K562 (cell line): ENCODE measurements at regions not wholly inside any gene's neighbourhood (a gene's known extent, or its start where the extent isn't known, plus 50 kb on each side); places are given as distances from the start of the nearest gene placed in this dataset.

Source experiments
- ATAC-seq: fragments of 200-7000 bp; cut with Tn5 transposase; 3 replicates; pipeline ENCODE4 v1.9.1; 2020; ENCODE audit warnings: moderate library complexity
- BruUV-seq: library from RNA; stranded (reverse); fragments of 400-500 nt; replicated peaks from 2 replicates; lab custom pipeline; 2021; lab: Mats Ljungman, UMichigan
- CTCF ChIA-PET: fragments of 300-600 bp; formaldehyde crosslinking; extraction: SDS; loops from one replicate; lab custom pipeline; 2021; ENCODE audit warnings: low intra/inter-chr PET ratio; lab: Yijun Ruan, JAX
- POLR2A ChIA-PET: fragments of 300-600, 350-650 bp; sonication (Branson Sonifier 250); formaldehyde crosslinking; extraction: SDS; loops from one replicate; lab custom pipeline; 2021; ENCODE audit warnings: antibody characterized with exemption, inconsistent platforms; lab: Yijun Ruan, JAX
- DNase-seq, 4 experiments: peaks; one replicate each; pipeline versions ENCODE4 v3.0.0 to v3.0.0-alpha.2; 2011 to 2018; ENCODE audit warnings: low spot score in 3 of 4, mixed read lengths in 3 of 4; ENCODE audit errors: extremely low read depth in 1 of 4
- FAIRE-seq: peaks from 2 replicates; lab custom pipeline; 2011; peaks lifted over from hg19 to GRCh38; lab: Jason Lieb, UNC
- H2AFZ ChIP-seq: 2 replicates; pipeline ENCODE4 v1.6.0; 2011; ENCODE audit warnings: low read depth, low read length, control low read depth, inconsistent platforms
- H3K27ac ChIP-seq: fragments of 200-600 bp; 3 replicates; pipeline ENCODE4 v1.8.0; 2011; ENCODE audit warnings: low read depth, mild to moderate bottlenecking, control low read depth, inconsistent platforms, low read length, moderate library complexity, mixed read lengths; ENCODE audit errors: extremely low read depth
- H3K27me3 ChIP-seq, 2 experiments: fragments of 300-600 bp in 1 of 2; 2 replicates in 1 of 2; 3 replicates in 1 of 2; pipeline versions ENCODE4 v1.6.0 to v1.8.0; 2011; ENCODE audit warnings: inconsistent platforms in 2 of 2, low read length in 2 of 2, mild to moderate bottlenecking in 1 of 2, mixed read lengths in 1 of 2, moderate library complexity in 1 of 2; ENCODE audit not compliant: control insufficient read depth in 2 of 2, insufficient read depth in 2 of 2
- H3K36me3 ChIP-seq: fragments of 300-600 bp; 3 replicates; pipeline ENCODE4 v1.8.0; 2011; ENCODE audit warnings: mild to moderate bottlenecking, low read length, inconsistent platforms; ENCODE audit not compliant: control insufficient read depth, insufficient read depth
- H3K4me1 ChIP-seq, 2 experiments: fragments of 200-600 bp in 1 of 2; replicated peaks in 1 of 2; 2 replicates in 1 of 2; 3 replicates in 1 of 2; pipeline versions ENCODE4 v1.5.1 to v1.8.0; 2011; ENCODE audit warnings: inconsistent platforms in 2 of 2, low read length in 2 of 2, mild to moderate bottlenecking in 1 of 2, mixed read lengths in 1 of 2, moderate library complexity in 1 of 2; ENCODE audit not compliant: control insufficient read depth in 2 of 2, insufficient read depth in 2 of 2
- H3K4me2 ChIP-seq: 2 replicates; pipeline ENCODE4 v1.6.1; 2011; ENCODE audit warnings: low read length, control low read depth, inconsistent platforms, mixed read lengths; ENCODE audit not compliant: insufficient read depth
- H3K4me3 ChIP-seq: fragments of 200-600 bp; sonication (generic), shearing (Covaris generic); 2 replicates; pipeline ENCODE4 v1.5.1; 2016; ENCODE audit warnings: control low read depth, inconsistent platforms
- H3K79me2 ChIP-seq: fragments of 200-600 bp; 3 replicates; pipeline ENCODE4 v1.8.0; 2011; ENCODE audit warnings: low read length, inconsistent platforms; ENCODE audit not compliant: control insufficient read depth, insufficient read depth
- H3K9ac ChIP-seq, 2 experiments: 2 replicates each; pipeline versions ENCODE4 v1.6.0 to v1.6.1; 2011; ENCODE audit warnings: low read depth in 2 of 2, low read length in 2 of 2, control low read depth in 1 of 2, inconsistent platforms in 1 of 2, mild to moderate bottlenecking in 1 of 2, mixed read lengths in 1 of 2; ENCODE audit not compliant: insufficient read depth in 1 of 2
- H3K9me1 ChIP-seq: one replicate; pipeline ENCODE4 v1.6.0; 2011; ENCODE audit warnings: inconsistent platforms, mild to moderate bottlenecking, low read length, moderate library complexity; ENCODE audit not compliant: control insufficient read depth, insufficient read depth
- H3K9me3 ChIP-seq: replicated peaks from 2 replicates; pipeline ENCODE4 v1.5.1; 2011; ENCODE audit warnings: low read depth, low read length, inconsistent platforms; ENCODE audit not compliant: control insufficient read depth, insufficient read depth
- H4K20me1 ChIP-seq: replicated peaks from 2 replicates; pipeline ENCODE4 v1.6.1; 2011; ENCODE audit warnings: low read length, inconsistent platforms, mixed read lengths; ENCODE audit not compliant: control insufficient read depth, insufficient read depth
- EZH2 ChIP-seq: IDR thresholded peaks from 2 replicates; pipeline ENCODE4 v1.6.1; 2012; ENCODE audit warnings: low read depth, mild to moderate bottlenecking, inconsistent platforms, low read length, borderline replicate concordance
- FOS ChIP-seq: IDR thresholded peaks from 3 replicates; pipeline ENCODE4 v1.6.1; 2011; ENCODE audit not compliant: insufficient read length; ENCODE audit errors: extremely low read depth
- FOXK1 ChIP-seq: sonication (generic); formaldehyde crosslinking; IDR thresholded peaks from 2 replicates; pipeline ENCODE4 v1.8.0; 2022; ENCODE audit warnings: missing genetic modification reagents, mild to moderate bottlenecking, borderline replicate concordance
- HNRNPLL ChIP-seq: fragments of 200-400 bp; formaldehyde crosslinking; IDR thresholded peaks from 2 replicates; pipeline ENCODE4 v1.6.1; 2017; ENCODE audit warnings: low read length, low read depth, mild to moderate bottlenecking; ENCODE audit not compliant: poor library complexity, severe bottlenecking
- LEF1 ChIP-seq: fragments of 450-650 bp; IDR thresholded peaks from 2 replicates; pipeline ENCODE4 v1.6.1; 2016; ENCODE audit warnings: mild to moderate bottlenecking
- MEF2A ChIP-seq: IDR thresholded peaks from 2 replicates; pipeline ENCODE4 v1.6.1; 2011; ENCODE audit warnings: low read depth, mild to moderate bottlenecking, low read length, moderate library complexity; ENCODE audit not compliant: control insufficient read depth
- NBN ChIP-seq: fragments of 450-650 bp; IDR thresholded peaks from 2 replicates; pipeline ENCODE4 v1.6.1; 2016; ENCODE audit warnings: low read depth, mild to moderate bottlenecking
- PHF20 ChIP-seq: fragments of 450-650 bp; IDR thresholded peaks from 2 replicates; pipeline ENCODE4 v1.6.1; 2018; ENCODE audit not compliant: partially characterized antibody
- POLR2A ChIP-seq: fragments of 450-650 bp; conservative IDR thresholded peaks from 2 replicates; pipeline ENCODE4 v1.6.1; 2016
- TCFL5 ChIP-seq: fragments of 250-450 bp; sonication (Bioruptor Pico); conservative IDR thresholded peaks from 2 replicates; pipeline ENCODE4 v1.6.1; 2021; ENCODE audit warnings: mild to moderate bottlenecking, moderate library complexity, matching md5 sums
- TFAP4 ChIP-seq: sonication (generic); formaldehyde crosslinking; IDR thresholded peaks from 2 replicates; pipeline ENCODE4 v1.8.0; 2022; ENCODE audit warnings: missing genetic modification reagents, mild to moderate bottlenecking, moderate library complexity, borderline replicate concordance
- ZNF224 ChIP-seq: sonication (generic); formaldehyde crosslinking; IDR thresholded peaks from 2 replicates; pipeline ENCODE4 v1.8.0; 2022; ENCODE audit warnings: mild to moderate bottlenecking, missing genetic modification reagents
- ZNF347 ChIP-seq: fragments of 450-650 bp; formaldehyde crosslinking; IDR thresholded peaks from 2 replicates; pipeline ENCODE4 v1.4.0; 2020; ENCODE audit warnings: low read depth, mild to moderate bottlenecking, moderate library complexity
- WGBS: fragments of 100-300 bp; shearing (Covaris generic); methylation state at CpG from one replicate; pipeline ENCODE4 v1.1.6; 2016; ENCODE audit warnings: low coverage, mixed read lengths; ENCODE audit not compliant: insufficient coverage; ENCODE audit errors: missing lambda C conversion rate; 5-methylcytosine and 5-hydroxymethylcytosine counted together
- in situ Hi-C: fragments of 300-500 bp; cut with MboI; formaldehyde crosslinking; loops from 4 replicates; pipeline ENCODE4 v1.15.0; 2018; ENCODE audit warnings: inconsistent platforms, mixed read lengths
- intact Hi-C: fragments of 100-400 bp; cut with micrococcal nuclease; formaldehyde crosslinking; loops from 2 replicates; pipeline ENCODE4 v1.14.2; 2022
- TF ChIP-seq, protein P1 (sequence below): fragments of 200-800 bp; sonication (Bioruptor generic); IDR thresholded peaks from 2 replicates; pipeline ENCODE4 v1.6.1; 2017; ENCODE audit warnings: missing genetic modification characterization, missing compliant biosample characterization
- TF ChIP-seq, protein P2 (sequence below): fragments of 450-650 bp; formaldehyde crosslinking; IDR thresholded peaks from 2 replicates; pipeline ENCODE4 v1.4.0; 2022; ENCODE audit warnings: mild to moderate bottlenecking, moderate library complexity

DNA sequence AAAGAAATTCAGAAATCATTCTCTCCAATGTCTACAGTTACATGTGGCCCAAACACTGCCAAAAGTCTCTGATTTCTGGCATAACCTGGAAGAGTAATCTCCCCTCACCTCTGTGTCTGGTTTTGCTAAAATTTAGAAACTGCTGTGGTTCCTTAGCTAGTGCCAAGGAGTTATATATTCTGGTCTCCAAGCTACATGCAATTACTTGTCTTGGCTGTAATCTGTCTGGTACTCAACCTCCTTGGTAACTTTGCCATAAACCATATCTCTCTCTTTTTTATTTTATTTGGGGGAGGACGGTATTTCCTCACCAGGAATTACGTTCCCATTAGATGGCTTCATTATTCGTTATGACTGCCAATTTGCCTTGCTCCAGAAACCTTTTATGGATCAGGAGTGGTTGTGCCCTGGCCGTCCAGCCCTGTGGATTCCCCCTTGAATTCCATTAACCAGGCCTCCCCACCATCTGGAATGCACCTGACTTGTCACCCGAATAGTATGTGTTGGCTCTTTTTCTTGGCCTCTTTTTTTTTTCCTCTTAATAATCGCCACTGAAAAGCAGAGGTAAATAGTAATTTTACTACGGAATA is 400.0 kb downstream of the CD83 start (continued):
- no peak for TF ChIP-seq ZNF224 (CRISPR knock-in tag)
- TF ChIP-seq, protein P1, sequence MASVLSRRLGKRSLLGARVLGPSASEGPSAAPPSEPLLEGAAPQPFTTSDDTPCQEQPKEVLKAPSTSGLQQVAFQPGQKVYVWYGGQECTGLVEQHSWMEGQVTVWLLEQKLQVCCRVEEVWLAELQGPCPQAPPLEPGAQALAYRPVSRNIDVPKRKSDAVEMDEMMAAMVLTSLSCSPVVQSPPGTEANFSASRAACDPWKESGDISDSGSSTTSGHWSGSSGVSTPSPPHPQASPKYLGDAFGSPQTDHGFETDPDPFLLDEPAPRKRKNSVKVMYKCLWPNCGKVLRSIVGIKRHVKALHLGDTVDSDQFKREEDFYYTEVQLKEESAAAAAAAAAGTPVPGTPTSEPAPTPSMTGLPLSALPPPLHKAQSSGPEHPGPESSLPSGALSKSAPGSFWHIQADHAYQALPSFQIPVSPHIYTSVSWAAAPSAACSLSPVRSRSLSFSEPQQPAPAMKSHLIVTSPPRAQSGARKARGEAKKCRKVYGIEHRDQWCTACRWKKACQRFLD (CRISPR knock-in tag), result no peak
- TF ChIP-seq, protein P2, sequence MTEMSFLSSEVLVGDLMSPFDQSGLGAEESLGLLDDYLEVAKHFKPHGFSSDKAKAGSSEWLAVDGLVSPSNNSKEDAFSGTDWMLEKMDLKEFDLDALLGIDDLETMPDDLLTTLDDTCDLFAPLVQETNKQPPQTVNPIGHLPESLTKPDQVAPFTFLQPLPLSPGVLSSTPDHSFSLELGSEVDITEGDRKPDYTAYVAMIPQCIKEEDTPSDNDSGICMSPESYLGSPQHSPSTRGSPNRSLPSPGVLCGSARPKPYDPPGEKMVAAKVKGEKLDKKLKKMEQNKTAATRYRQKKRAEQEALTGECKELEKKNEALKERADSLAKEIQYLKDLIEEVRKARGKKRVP (CRISPR knock-in tag), result no peak
- TF ChIP-seq, all 486 proteins: peak for 0

- peak; percentile 37; the same call in 2 of the 3 replicates for ATAC-seq
- CTCF ChIA-PET, result no interaction called here
- no peaks in the 10 kb centered on the region for H4K20me1 ChIP-seq
- no peak overlapping the region for H2AFZ ChIP-seq
- no peak for FAIRE-seq
- in situ Hi-C loops, result no loop called here
- H3K4me2 ChIP-seq, result no peak overlapping the region
- no peaks in the 10 kb centered on the region for H3K9me3 ChIP-seq
- no peak overlapping the region for H3K9ac ChIP-seq
- intact Hi-C loops, result no loop called here
- H3K79me2 ChIP-seq, result no peaks in the 10 kb centered on the region
- H3K36me3 ChIP-seq, result no peaks in the 10 kb centered on the region
- no peak for TF ChIP-seq EZH2
- no peak for TF ChIP-seq NBN
- TF ChIP-seq TFAP4 (CRISPR knock-in tag), result no peak
- no peak for TF ChIP-seq PHF20
- TF ChIP-seq HNRNPLL, result no peak
- TF ChIP-seq POLR2A, result no peak
- TF ChIP-seq ZNF347 (CRISPR knock-in tag), result no peak
- no peak for TF ChIP-seq MEF2A
- no peak for TF ChIP-seq FOS
- TF ChIP-seq LEF1, result no peak
- no peak for TF ChIP-seq FOXK1 (CRISPR knock-in tag)
- no peak for TF ChIP-seq TCFL5 (CRISPR knock-in tag)
- H3K4me3 ChIP-seq, result no peak overlapping the region
- H3K4me1 ChIP-seq, result no peaks in the 10 kb centered on the region; a peak in 2 of 5 replicates
- no peak for DNase-seq
- H3K27me3 ChIP-seq, result no peaks in the 10 kb centered on the region
- no peaks in the 10 kb centered on the region for H3K9me1 ChIP-seq
- POLR2A ChIA-PET, result interaction anchor here (0.6 to 1.6 kb wide), 6 partner anchors 9 to 314 kb away, joined by 3 to 4 read pairs (median 3); no protein-coding TSS in a partner anchor
- 59% methylated on average over 14 of the region's 14 CpGs for WGBS
- H3K27ac ChIP-seq, result no peak overlapping the region
- BruUV-seq, result no TSS peak
Measured at GRCh38 chr6:14518515-14519217, 401.1 kb downstream of the CD83 start.
